ENCODE measurements at regions not wholly inside any gene's neighbourhood (a gene's known extent, or its start where the extent isn't known, plus 50 kb on each side); places are given as distances from the start of the nearest gene placed in this dataset.
"Not testable (repeated sequence)": the region's sequence is repeated elsewhere in the genome, so short reads cannot be mapped to it uniquely, and the experiment has no call there.

DNA sequence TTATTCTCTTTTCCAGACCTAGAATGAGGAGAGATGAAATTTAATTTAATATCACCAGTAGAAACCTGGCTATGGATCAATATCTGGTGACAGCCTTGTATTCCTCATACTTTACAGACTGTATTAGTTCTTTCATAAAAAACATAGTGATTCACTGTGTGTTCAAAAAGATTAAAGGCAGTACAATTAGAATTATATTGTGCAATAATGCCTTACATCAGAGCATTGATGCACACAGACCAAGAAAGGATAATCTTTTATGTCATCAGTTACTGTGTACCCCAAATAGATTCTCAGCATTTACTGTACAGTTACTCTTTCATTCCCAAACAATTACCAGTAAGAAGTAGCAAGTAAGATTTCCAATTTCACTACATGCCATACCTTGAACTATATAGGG, 260.5 kb upstream of the ANXA10 start:
- DNase-seq (ENCODE audit: low read depth): no peak

- no peak for DNase-seq (ENCODE audit: low read depth)
Observed at GRCh38 chr4:167838686-167839085, 253.7 kb upstream of the ANXA10 start.

GRCh38 chr4:167842487-167842886, 249.8 kb upstream of the ANXA10 start:
- no peak for DNase-seq (ENCODE audit: low read depth)

DNA sequence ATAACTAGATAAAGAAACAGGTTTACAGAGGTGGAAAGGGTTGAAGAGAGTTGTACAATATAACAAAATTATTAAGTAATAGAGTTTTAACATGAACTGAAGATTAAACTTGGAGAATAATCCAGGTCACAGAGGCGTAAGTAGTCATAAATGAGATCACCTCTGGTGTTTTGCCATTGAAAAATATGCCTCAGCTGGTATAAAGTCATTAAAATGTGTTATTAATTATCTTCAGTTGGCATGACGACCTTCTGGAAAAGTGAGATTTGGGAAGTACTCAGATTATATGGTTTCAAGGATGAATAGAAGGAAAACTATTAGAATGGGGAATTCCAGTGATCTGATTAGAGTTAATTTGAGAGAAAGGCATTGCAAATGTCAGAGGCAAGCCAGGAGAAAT, 237.5 kb upstream of the ANXA10 start:
- DNase-seq (ENCODE audit: low read depth): no peak

GRCh38 chr4:167858127-167858526, 234.2 kb upstream of the ANXA10 start:
- DNase-seq (ENCODE audit: low read depth): not testable (repeated sequence)

DNA sequence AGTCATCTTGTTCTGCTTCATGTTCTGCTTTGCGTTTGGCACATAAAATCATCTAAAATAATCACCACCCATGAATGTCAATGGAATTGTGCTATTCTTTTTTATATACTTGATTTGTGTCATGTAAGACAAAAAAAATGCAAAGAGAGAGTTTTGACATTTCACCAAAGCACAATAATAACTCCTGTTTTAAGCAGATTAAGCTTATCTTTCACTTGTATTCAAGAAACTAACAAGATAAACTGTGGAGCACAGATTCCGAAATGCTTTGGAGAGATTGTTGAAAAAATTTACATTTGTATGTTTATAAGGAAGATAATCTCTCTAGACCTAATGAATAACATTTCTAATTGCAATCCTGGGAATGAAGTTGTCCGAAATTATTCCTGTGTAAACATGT, 225.1 kb upstream of the ANXA10 start:
- no peak for DNase-seq (ENCODE audit: low read depth)

- DNase-seq (ENCODE audit: low read depth): no peak
Observed at GRCh38 chr4:167868163-167868562, 224.2 kb upstream of the ANXA10 start.

DNA sequence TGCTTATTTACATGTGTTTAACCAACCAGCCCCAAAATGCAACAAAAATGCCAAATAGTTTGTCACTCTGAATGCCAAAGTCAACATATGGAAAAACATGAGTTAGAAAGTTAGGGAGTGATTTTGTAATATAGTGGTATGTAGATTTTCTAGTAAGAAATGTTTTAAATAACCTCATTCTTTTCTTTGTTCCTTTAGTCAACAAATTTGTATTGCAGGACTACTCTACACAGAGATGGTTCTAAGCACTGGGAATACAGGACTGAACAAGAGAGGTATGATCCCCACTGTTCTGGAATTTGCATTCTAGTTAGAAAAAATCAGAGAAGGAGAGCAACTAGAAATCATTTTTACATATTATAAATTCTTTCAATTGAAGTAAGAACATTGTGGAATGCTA, 218.8 kb upstream of the ANXA10 start:
- no peak for DNase-seq (ENCODE audit: low read depth)

DNA sequence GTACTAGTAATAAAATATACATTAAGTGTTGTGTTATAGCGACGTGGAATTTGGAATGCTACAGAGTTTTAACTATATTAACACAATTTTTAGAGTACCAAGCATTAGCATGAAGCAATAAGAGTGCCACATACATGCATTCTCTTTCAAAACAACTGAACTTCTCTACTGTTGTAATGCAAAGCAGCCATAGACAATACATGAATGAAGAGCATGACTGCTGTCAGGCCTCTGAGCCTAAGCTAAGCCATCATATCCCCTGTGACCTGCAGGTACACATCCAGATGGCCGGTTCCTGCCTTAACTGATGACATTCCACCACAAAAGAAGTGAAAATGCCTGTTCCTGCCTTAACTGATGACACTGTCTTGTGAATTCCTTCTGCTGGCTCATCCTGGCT, 216.2 kb upstream of the ANXA10 start:
- DNase-seq (ENCODE audit: low read depth): not testable (repeated sequence)

DNA sequence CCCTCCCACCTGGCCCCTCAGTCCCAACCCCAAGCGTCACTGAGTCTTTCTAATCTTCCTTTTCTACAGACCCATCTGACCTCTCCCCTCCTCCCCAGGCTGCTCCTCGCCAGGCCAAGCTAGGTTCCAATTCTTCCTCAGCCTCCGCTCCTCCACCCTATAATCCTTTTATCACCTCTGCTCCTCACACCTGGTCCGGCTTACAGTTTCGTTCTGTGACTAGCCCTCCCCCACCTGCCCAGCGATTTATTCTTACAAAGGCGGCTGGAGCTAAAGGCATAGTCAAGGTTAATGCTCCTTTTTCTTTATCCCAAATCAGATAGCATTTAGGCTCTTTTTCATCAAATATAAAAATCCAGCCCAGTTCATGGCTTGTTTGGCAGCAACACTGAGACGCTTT, 214.5 kb upstream of the ANXA10 start:
- DNase-seq (ENCODE audit: low read depth): not testable (repeated sequence)

DNA sequence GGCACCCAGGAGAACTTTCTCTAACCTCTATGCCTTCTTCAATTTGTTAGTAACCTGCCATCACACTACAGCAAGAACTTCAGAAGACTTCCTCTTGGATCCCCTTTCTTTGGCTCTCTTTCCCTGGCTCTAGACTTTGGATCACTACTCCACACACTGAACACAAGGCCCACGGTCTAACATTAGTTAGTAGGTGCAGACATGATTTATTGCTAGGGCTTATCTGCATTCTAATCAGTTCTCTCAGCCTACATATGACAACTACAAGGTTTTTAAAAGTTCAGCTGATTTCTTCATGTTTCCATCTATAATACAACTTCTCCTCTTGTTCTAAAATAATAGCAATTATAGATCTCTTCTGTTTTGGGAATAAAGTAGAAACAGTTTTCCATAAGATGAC, 209.1 kb upstream of the ANXA10 start:
- DNase-seq (ENCODE audit: low read depth): peak; percentile 3

DNA sequence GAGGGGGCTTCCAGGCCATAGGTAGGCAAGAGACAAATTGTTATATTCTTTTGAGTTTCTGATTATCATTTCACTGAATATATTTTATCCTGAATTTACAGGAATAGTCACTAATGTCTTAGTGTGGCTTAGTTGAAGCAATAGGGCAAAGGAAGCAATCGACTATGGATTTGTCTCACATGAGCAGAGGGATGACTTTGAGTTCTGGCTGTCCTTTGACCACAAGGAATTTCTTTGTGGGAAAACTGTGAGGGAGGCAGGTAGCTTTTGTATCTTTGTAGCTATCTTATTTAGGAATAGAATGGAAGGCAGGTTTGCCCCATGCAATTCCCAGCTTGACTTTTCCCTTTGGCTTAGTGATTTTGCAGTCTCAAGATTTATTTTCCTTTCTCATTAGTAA, 207.3 kb upstream of the ANXA10 start:
- DNase-seq (ENCODE audit: low read depth): no peak

- no peak for DNase-seq (ENCODE audit: low read depth)
Observed at GRCh38 chr4:167885872-167886271, 206.5 kb upstream of the ANXA10 start.

DNA sequence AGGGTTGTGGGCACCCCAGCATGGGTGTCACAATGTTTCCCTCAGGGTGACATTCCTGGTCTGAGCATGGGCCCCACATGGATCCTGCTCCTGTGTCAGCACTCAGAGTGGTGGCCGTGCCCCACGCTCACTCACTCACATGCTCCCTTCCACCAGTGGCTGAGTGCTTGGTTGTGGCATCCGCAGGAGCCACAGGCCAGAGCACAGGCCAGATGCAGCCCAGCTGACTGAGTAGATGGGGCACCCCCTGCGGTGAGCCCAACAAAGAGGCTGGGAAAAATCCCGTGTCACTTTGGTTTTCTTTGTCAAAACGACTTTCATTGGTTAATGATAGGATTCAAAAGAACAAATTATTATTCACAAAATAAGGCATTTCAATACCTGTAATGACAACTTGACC, 204.6 kb upstream of the ANXA10 start:
- DNase-seq (ENCODE audit: low read depth): no peak

- DNase-seq (ENCODE audit: low read depth): no peak
Observed at GRCh38 chr4:167890226-167890625, 202.1 kb upstream of the ANXA10 start.

DNA sequence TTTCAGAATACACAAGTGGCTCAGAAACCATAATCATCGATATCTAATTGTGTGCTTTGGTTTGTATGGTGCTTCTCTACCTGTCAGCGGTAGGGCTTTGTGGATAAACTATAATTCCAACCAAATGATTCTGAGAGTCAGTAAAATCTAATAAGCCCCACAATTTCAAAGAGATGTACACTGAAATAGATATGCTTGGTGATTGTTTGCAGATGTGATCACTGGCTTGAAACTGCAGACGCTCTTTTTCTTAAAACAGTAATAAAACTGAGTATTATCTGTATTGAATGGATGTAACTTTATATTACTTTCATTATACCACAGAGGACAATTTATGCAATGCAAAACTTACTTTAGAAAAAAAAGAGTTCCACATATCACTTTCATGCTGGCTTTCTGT, 198.8 kb upstream of the ANXA10 start:
- DNase-seq (ENCODE audit: low read depth): no peak

- not testable (repeated sequence) for DNase-seq (ENCODE audit: low read depth)
Observed at GRCh38 chr4:167896260-167896659, 196.1 kb upstream of the ANXA10 start.

DNA sequence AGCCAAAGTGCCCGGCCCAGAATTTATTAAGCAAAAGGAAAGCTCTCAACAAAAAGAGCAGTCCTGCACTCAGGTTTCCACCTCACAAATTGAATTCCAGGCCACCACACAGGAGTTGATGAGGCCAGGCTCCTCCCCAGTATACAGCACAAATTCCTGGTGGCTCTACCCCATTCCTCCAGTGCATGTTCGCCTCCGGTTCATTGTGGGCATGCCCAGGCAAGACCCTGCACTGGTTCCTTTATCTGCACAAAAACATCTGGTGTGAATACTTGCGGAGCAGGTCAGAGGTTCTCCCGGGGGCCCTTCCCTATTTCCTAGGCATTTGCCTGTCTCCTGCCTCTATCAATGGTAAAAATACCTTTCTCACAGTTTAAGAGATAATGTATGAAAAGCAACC, 195.2 kb upstream of the ANXA10 start:
- no peak for DNase-seq (ENCODE audit: low read depth)

GRCh38 chr4:167903291-167903721, 189.0 kb upstream of the ANXA10 start:
- peak; percentile 10 for DNase-seq (ENCODE audit: low read depth)

GRCh38 chr4:167906851-167907250, 185.5 kb upstream of the ANXA10 start:
- DNase-seq (ENCODE audit: low read depth): no peak

- no peak for DNase-seq (ENCODE audit: low read depth)
Observed at GRCh38 chr4:167908816-167909215, 183.5 kb upstream of the ANXA10 start.

- not testable (repeated sequence) for DNase-seq (ENCODE audit: low read depth)
Observed at GRCh38 chr4:167912535-167912934, 179.8 kb upstream of the ANXA10 start.

- no peak for DNase-seq (ENCODE audit: low read depth)
Observed at GRCh38 chr4:167918077-167918476, 174.3 kb upstream of the ANXA10 start.

- no peak for DNase-seq (ENCODE audit: low read depth)
Observed at GRCh38 chr4:167930166-167930565, 162.2 kb upstream of the ANXA10 start.

GRCh38 chr4:167934216-167934615, 158.1 kb upstream of the ANXA10 start:
- DNase-seq (ENCODE audit: low read depth): no peak

Measured in M059J (cell line).